A673 (cell line): ENCODE measurements at regions not wholly inside any gene's neighbourhood (a gene's known extent, or its start where the extent isn't known, plus 50 kb on each side); places are given as distances from the start of the nearest gene placed in this dataset.

Experiments used
- CTCF ChIP-seq: fragments of 300-800, 200-600 bp; sonication (generic); conservative IDR thresholded peaks from 2 replicates; pipeline ENCODE4 v1.5.1; 2017; ENCODE audit warnings: low read depth, mild to moderate bottlenecking, antibody characterized with exemption, low read length, moderate library complexity, mixed read lengths
- EZH2 ChIP-seq: fragments of 200-600 bp; sonication (generic); IDR thresholded peaks from 2 replicates; pipeline ENCODE4 v1.6.1; 2017; ENCODE audit warnings: borderline replicate concordance, low read depth, mild to moderate bottlenecking, mixed read lengths, antibody characterized with exemption, low read length; ENCODE audit not compliant: poor library complexity, severe bottlenecking

- TF ChIP-seq EZH2 (no peak), CTCF (no peak)
These were observed 63.3 kb upstream of the KCNJ16 start for GRCh38 chr17:70011750-70012149.
